WTC11 (cell line): ENCODE measurements at regions not wholly inside any gene's neighbourhood (a gene's known extent, or its start where the extent isn't known, plus 50 kb on each side); places are given as distances from the start of the nearest gene placed in this dataset.

Experiments used
- ATAC-seq: fragments of 200-7000 bp; cut with Tn5 transposase; 2 replicates; pipeline ENCODE4 v1.10.0; 2021; ENCODE audit warnings: mild to moderate bottlenecking, moderate library complexity
- CTCF ChIA-PET: fragments of 300-600 bp; sonication (Branson Sonifier 250); formaldehyde crosslinking; loops from one replicate; lab custom pipeline; 2021; ENCODE audit warnings: antibody characterized with exemption; lab: Charles Lee
- POLR2A ChIA-PET: fragments of 350-600 bp; sonication (Branson Sonifier 250); formaldehyde crosslinking; loops from one replicate; lab custom pipeline; 2021; ENCODE audit warnings: antibody characterized with exemption; lab: Charles Lee
- DNase-seq: peaks from one replicate; pipeline ENCODE4 v3.0.0; 2021; ENCODE audit warnings: low spot score
- H3K27ac Mint-ChIP-seq: 2 replicates; pipeline ENCODE4 v1.8.0; 2021; ENCODE audit warnings: mixed read lengths
- H3K27me3 Mint-ChIP-seq: 2 replicates; pipeline ENCODE4 v1.8.0; 2021; ENCODE audit warnings: low read depth, mild to moderate bottlenecking, moderate library complexity, mixed read lengths
- H3K36me3 Mint-ChIP-seq: 2 replicates; pipeline ENCODE4 v1.8.0; 2021; ENCODE audit warnings: mixed read lengths
- H3K4me1 Mint-ChIP-seq: 2 replicates; pipeline ENCODE4 v1.8.0; 2022; ENCODE audit warnings: mixed read lengths
- H3K4me3 Mint-ChIP-seq: 2 replicates; pipeline ENCODE4 v1.8.0; 2021; ENCODE audit warnings: mild to moderate bottlenecking, moderate library complexity, mixed read lengths
- H3K9me3 Mint-ChIP-seq: 2 replicates; pipeline ENCODE4 v1.8.0; 2021; ENCODE audit warnings: mixed read lengths
- FOXP4 ChIP-seq: sonication (generic); formaldehyde crosslinking; IDR thresholded peaks from 2 replicates; pipeline ENCODE4 v1.8.0; 2022; ENCODE audit warnings: mild to moderate bottlenecking, missing genetic modification reagents
- HMGXB4 ChIP-seq: sonication (generic); formaldehyde crosslinking; IDR thresholded peaks from 2 replicates; pipeline ENCODE4 v1.8.1; 2023; ENCODE audit warnings: mild to moderate bottlenecking, moderate library complexity, missing genetic modification reagents
- MAX ChIP-seq: sonication (generic); formaldehyde crosslinking; IDR thresholded peaks from 2 replicates; pipeline ENCODE4 v1.8.0; 2022; ENCODE audit warnings: mild to moderate bottlenecking, missing genetic modification reagents
- NFATC4 ChIP-seq: fragments of 250-450 bp; sonication (Bioruptor Pico); IDR thresholded peaks from 2 replicates; pipeline ENCODE4 v1.9.0; 2021; ENCODE audit warnings: mild to moderate bottlenecking
- NFYB ChIP-seq: sonication (generic); formaldehyde crosslinking; conservative IDR thresholded peaks from 2 replicates; pipeline ENCODE4 v1.8.0; 2022; ENCODE audit warnings: low read depth, missing genetic modification reagents
- OVOL2 ChIP-seq: fragments of 250-450 bp; sonication (Bioruptor Pico); IDR thresholded peaks from 2 replicates; pipeline ENCODE4 v1.9.0; 2021; ENCODE audit warnings: mild to moderate bottlenecking, borderline replicate concordance
- PREB ChIP-seq: sonication (generic); formaldehyde crosslinking; IDR thresholded peaks from 2 replicates; pipeline ENCODE4 v1.8.1; 2022; ENCODE audit warnings: mild to moderate bottlenecking, missing genetic modification reagents, moderate library complexity, borderline replicate concordance
- SMAD4 ChIP-seq: sonication (generic); formaldehyde crosslinking; IDR thresholded peaks from 2 replicates; pipeline ENCODE4 v1.8.0; 2022; ENCODE audit warnings: mild to moderate bottlenecking, missing genetic modification reagents
- STAT6 ChIP-seq: sonication (generic); formaldehyde crosslinking; conservative IDR thresholded peaks from 2 replicates; pipeline ENCODE4 v1.8.1; 2023; ENCODE audit warnings: mild to moderate bottlenecking, low read depth, missing genetic modification reagents, moderate library complexity
- TCF7 ChIP-seq: sonication (generic); formaldehyde crosslinking; IDR thresholded peaks from 2 replicates; pipeline ENCODE4 v1.8.0; 2022; ENCODE audit warnings: mild to moderate bottlenecking, low read depth, missing genetic modification reagents, moderate library complexity
- TP53 ChIP-seq: sonication (generic); formaldehyde crosslinking; IDR thresholded peaks from 2 replicates; pipeline ENCODE4 v1.8.1; 2023; ENCODE audit warnings: mild to moderate bottlenecking, missing genetic modification reagents
- ZMAT4 ChIP-seq: fragments of 250-450 bp; sonication (Bioruptor Pico); IDR thresholded peaks from 2 replicates; pipeline ENCODE4 v1.9.0; 2021; ENCODE audit warnings: mild to moderate bottlenecking
- ZNF138 ChIP-seq: sonication (generic); formaldehyde crosslinking; conservative IDR thresholded peaks from 2 replicates; pipeline ENCODE4 v1.8.1; 2022; ENCODE audit warnings: mild to moderate bottlenecking, moderate library complexity, missing genetic modification reagents
- ZNF219 ChIP-seq: sonication (generic); formaldehyde crosslinking; IDR thresholded peaks from 2 replicates; pipeline ENCODE4 v1.8.0; 2023; ENCODE audit warnings: missing genetic modification reagents, mild to moderate bottlenecking, borderline replicate concordance
- ZNF425 ChIP-seq: fragments of 250-450 bp; sonication (Bioruptor Pico); conservative IDR thresholded peaks from 2 replicates; pipeline ENCODE4 v1.9.0; 2021; ENCODE audit warnings: mild to moderate bottlenecking
- ZNF532 ChIP-seq: fragments of 250-450 bp; sonication (Bioruptor Pico); IDR thresholded peaks from 2 replicates; pipeline ENCODE4 v1.9.0; 2021; ENCODE audit warnings: mild to moderate bottlenecking, borderline replicate concordance

- no peak for TF ChIP-seq SMAD4
- TF ChIP-seq STAT6 (CRISPR knock-in tag) = no peak
- TF ChIP-seq ZNF219 (CRISPR knock-in tag) = no peak
- no peak for TF ChIP-seq OVOL2 (CRISPR knock-in tag)
- no peak for TF ChIP-seq NFYB
- TF ChIP-seq NFATC4 (CRISPR knock-in tag) = no peak
- no peak for TF ChIP-seq TP53 (CRISPR knock-in tag)
- no peak for TF ChIP-seq PREB (CRISPR knock-in tag)
- no peak for TF ChIP-seq ZNF425 (CRISPR knock-in tag)
- TF ChIP-seq ZNF532 (CRISPR knock-in tag) = no peak
- TF ChIP-seq HMGXB4 (CRISPR knock-in tag) = no peak
Observed at GRCh38 chr4:36914106-36914505, 330.4 kb upstream of the NWD2 start (continued).

GRCh38 chr4:36915717-36916116, 328.8 kb upstream of the NWD2 start:
- Mint-ChIP-seq H3K9me3 (no peaks in the 10 kb centered on the region), H3K4me3 (no peak overlapping the region), H3K36me3 (no peaks in the 10 kb centered on the region), H3K4me1 (peaks cover 9% of the 10 kb centered on the region), H3K27ac (no peak overlapping the region), H3K27me3 (no peaks in the 10 kb centered on the region; the same call in 1 of the 2 replicates)
- POLR2A ChIA-PET = interaction anchor here (0.5 kb wide), 1 partner anchor 458 kb away, joined by 5 read pairs; no protein-coding TSS in a partner anchor
- no peak for ATAC-seq
- CTCF ChIA-PET = interaction anchor here (0.7 kb wide), 1 partner anchor 469 kb away, joined by 3 read pairs; no protein-coding TSS in a partner anchor
- DNase-seq = no peak
- no peak for TF ChIP-seq ZNF138
- no peak for TF ChIP-seq ZMAT4
- TF ChIP-seq ZNF532 (CRISPR knock-in tag) = no peak
- no peak for TF ChIP-seq TCF7 (CRISPR knock-in tag)
- TF ChIP-seq MAX (CRISPR knock-in tag) = no peak
- TF ChIP-seq FOXP4 (CRISPR knock-in tag) = no peak
